HCT116 (cell line): ENCODE measurements at regions not wholly inside any gene's neighbourhood (a gene's known extent, or its start where the extent isn't known, plus 50 kb on each side); places are given as distances from the start of the nearest gene placed in this dataset.

Source experiments
- ATAC-seq: fragments of 200-7000 bp; cut with Tn5 transposase; 2 replicates; pipeline ENCODE4 v1.9.1; 2020; ENCODE audit warnings: mild to moderate bottlenecking, moderate library complexity
- BruUV-seq: library from RNA; stranded (reverse); fragments of 400-500 nt; replicated peaks from 2 replicates; lab custom pipeline; 2021; lab: Mats Ljungman, UMichigan
- CTCF ChIA-PET: fragments of 300-600 bp; sonication (Branson Sonifier 250); formaldehyde crosslinking; loops from one replicate; lab custom pipeline; 2021; ENCODE audit warnings: antibody characterized with exemption; lab: Charles Lee
- POLR2A ChIA-PET: fragments of 300-600, 350-600 bp; sonication (Branson Sonifier 250); formaldehyde crosslinking; loops from one replicate; lab custom pipeline; 2021; ENCODE audit warnings: antibody characterized with exemption; lab: Charles Lee
- RAD21 ChIA-PET, 2 experiments: fragments of 300-600 bp; sonication (Branson Sonifier 250); formaldehyde crosslinking; loops; one replicate each; lab custom pipeline; 2023; ENCODE audit warnings: low total read pairs in 2 of 2; ENCODE audit not compliant: uncharacterized antibody in 2 of 2, unreplicated experiment in 2 of 2, low non-redundant PET in 1 of 2; lab: Charles Lee
- DNase-seq: peaks from one replicate; pipeline ENCODE4 v3.0.0-alpha.2; 2010; ENCODE audit warnings: low read depth, low spot score
- H2AFZ ChIP-seq: fragments of 200-600 bp; shearing (Covaris generic), sonication (generic); 2 replicates; pipeline ENCODE4 v1.6.1; 2017; ENCODE audit warnings: low read depth, mixed run types, mixed read lengths, antibody characterized with exemption, low read length; ENCODE audit not compliant: poor library complexity, severe bottlenecking
- H3K27ac ChIP-seq: 2 replicates; pipeline ENCODE4 v1.5.1; 2012; ENCODE audit warnings: low read depth, low read length
- H3K27me3 ChIP-seq: fragments of 200-600 bp; sonication (generic); 2 replicates; pipeline ENCODE4 v1.6.1; 2016; ENCODE audit warnings: mixed run types, low read length, mixed read lengths; ENCODE audit not compliant: insufficient read depth
- H3K36me3 ChIP-seq, 2 experiments: fragments of 200-500 bp in 1 of 2; fragments of 200-600 bp in 1 of 2; sonication (Bioruptor generic) in 1 of 2; sonication (generic) in 1 of 2; 2 replicates each; pipeline versions ENCODE4 v1.5.1 to v1.6.1; 2014 to 2016; ENCODE audit warnings: low read length in 2 of 2, inconsistent platforms in 1 of 2, mixed read lengths in 1 of 2, mixed run types in 1 of 2; ENCODE audit not compliant: insufficient read depth in 2 of 2, control insufficient read depth in 1 of 2
- H3K4me1 ChIP-seq, 2 experiments: fragments of 200-600 bp in 1 of 2; sonication (generic) in 1 of 2; 2 replicates each; pipeline versions ENCODE4 v1.5.1 to v1.6.1; 2012 to 2017; ENCODE audit warnings: low read length in 2 of 2, inconsistent platforms in 1 of 2, mild to moderate bottlenecking in 1 of 2, mixed read lengths in 1 of 2, mixed run types in 1 of 2, moderate library complexity in 1 of 2; ENCODE audit not compliant: insufficient read depth in 2 of 2, control insufficient read depth in 1 of 2
- H3K4me2 ChIP-seq: fragments of 200-600 bp; sonication (generic); 2 replicates; pipeline ENCODE4 v1.6.1; 2017; ENCODE audit warnings: mixed run types, low read length, mixed read lengths
- H3K4me3 ChIP-seq, 2 experiments: fragments of 200-600 bp in 1 of 2; sonication (generic) in 1 of 2; replicated peaks in 1 of 2; 2 replicates each; pipeline ENCODE4 v1.5.1; 2011 to 2016; ENCODE audit warnings: low read length in 2 of 2, control low read depth in 1 of 2, low read depth in 1 of 2, mild to moderate bottlenecking in 1 of 2, mixed read lengths in 1 of 2, mixed run types in 1 of 2
- H3K79me2 ChIP-seq: fragments of 200-600 bp; sonication (generic); 2 replicates; pipeline ENCODE4 v1.6.1; 2017; ENCODE audit warnings: mild to moderate bottlenecking, mixed run types, low read length, moderate library complexity, mixed read lengths; ENCODE audit not compliant: insufficient read depth
- H3K9ac ChIP-seq: fragments of 200-600 bp; sonication (generic); 2 replicates; pipeline ENCODE4 v1.6.1; 2016; ENCODE audit warnings: low read length, mixed read lengths
- H3K9me2 ChIP-seq: fragments of 200-600 bp; sonication (generic), shearing (Covaris generic); 2 replicates; pipeline ENCODE4 v1.6.1; 2017; ENCODE audit warnings: mixed run types, mild to moderate bottlenecking, moderate library complexity; ENCODE audit not compliant: insufficient read depth
- H3K9me3 ChIP-seq, 2 experiments: fragments of 200-500 bp in 1 of 2; fragments of 200-600 bp in 1 of 2; sonication (Bioruptor generic) in 1 of 2; sonication (generic) in 1 of 2; 2 replicates each; pipeline ENCODE4 v1.6.1; 2014 to 2017; ENCODE audit warnings: low read length in 2 of 2, mixed read lengths in 2 of 2, inconsistent platforms in 1 of 2, low read depth in 1 of 2, mild to moderate bottlenecking in 1 of 2, mixed run types in 1 of 2, moderate library complexity in 1 of 2; ENCODE audit not compliant: control insufficient read depth in 1 of 2, insufficient read depth in 1 of 2
- H4K20me1 ChIP-seq: fragments of 200-600 bp; sonication (generic), shearing (Covaris generic); 2 replicates; pipeline ENCODE4 v1.6.1; 2017; ENCODE audit warnings: mixed run types, mild to moderate bottlenecking, moderate library complexity; ENCODE audit not compliant: insufficient read depth
- CBX3 ChIP-seq: IDR thresholded peaks from 2 replicates; pipeline ENCODE4 v1.6.1; 2012; ENCODE audit warnings: low read depth
- CEBPB ChIP-seq: IDR thresholded peaks from 2 replicates; pipeline ENCODE4 v1.6.1; 2012; ENCODE audit warnings: low read depth
- EGR1 ChIP-seq: IDR thresholded peaks from 2 replicates; pipeline ENCODE4 v1.6.1; 2012; ENCODE audit warnings: low read depth
- ELF1 ChIP-seq: IDR thresholded peaks from 2 replicates; pipeline ENCODE4 v1.6.1; 2012; ENCODE audit warnings: low read depth, borderline replicate concordance
- EZH2 ChIP-seq: fragments of 200-600 bp; sonication (generic); IDR thresholded peaks from 2 replicates; pipeline ENCODE4 v1.6.1; 2017; ENCODE audit warnings: antibody characterized with exemption, mixed run types
- EZH2phosphoT487 ChIP-seq: fragments of 200-600 bp; IDR thresholded peaks from 2 replicates; pipeline ENCODE4 v1.6.1; 2018; ENCODE audit warnings: antibody characterized with exemption, borderline replicate concordance
- JUND ChIP-seq: IDR thresholded peaks from 2 replicates; pipeline ENCODE4 v1.6.1; 2012
- POLR2AphosphoS5 ChIP-seq: IDR thresholded peaks from 2 replicates; pipeline ENCODE4 v1.6.1; 2011; ENCODE audit warnings: mild to moderate bottlenecking, low read depth, low read length, moderate library complexity
- SIN3A ChIP-seq: IDR thresholded peaks from 2 replicates; pipeline ENCODE4 v1.6.1; 2012; ENCODE audit warnings: low read depth
- TCF7L2 ChIP-seq: IDR thresholded peaks from 2 replicates; pipeline ENCODE4 v1.7.0; 2011; ENCODE audit warnings: borderline replicate concordance, inconsistent platforms; ENCODE audit not compliant: insufficient read depth, insufficient read length; ENCODE audit errors: extremely low read depth
- ZNF274 ChIP-seq: fragments of 200-500 bp; sonication (Bioruptor generic); IDR thresholded peaks from 2 replicates; pipeline ENCODE4 v1.6.1; 2014; ENCODE audit warnings: mild to moderate bottlenecking, low read depth, low read length, inconsistent platforms
- intact Hi-C: fragments of 100-400 bp; cut with micrococcal nuclease; formaldehyde crosslinking; loops from 2 replicates; pipeline ENCODE4 v1.10.0; 2022
- TF ChIP-seq, protein P1 (sequence below), 3 experiments: fragments of 200-600 bp in 1 of 3; sonication (generic) in 1 of 3; IDR thresholded peaks in 2 of 3; conservative IDR thresholded peaks in 1 of 3; 2 replicates each; pipeline ENCODE4 v1.5.1; 2012 to 2017; ENCODE audit warnings: low read depth in 2 of 3, low read length in 2 of 3, antibody characterized with exemption in 1 of 3, borderline replicate concordance in 1 of 3, control low read depth in 1 of 3, mild to moderate bottlenecking in 1 of 3, mixed read lengths in 1 of 3, mixed run types in 1 of 3, moderate library complexity in 1 of 3; ENCODE audit not compliant: insufficient read depth in 1 of 3
- TF ChIP-seq, protein P2 (sequence below): IDR thresholded peaks from 2 replicates; pipeline ENCODE4 v1.6.1; 2012
- TF ChIP-seq, protein P3 (sequence below): IDR thresholded peaks from 2 replicates; pipeline ENCODE4 v1.6.1; 2011; ENCODE audit warnings: mild to moderate bottlenecking, low read length, moderate library complexity; ENCODE audit not compliant: insufficient replicate concordance; ENCODE audit errors: extremely low read depth
- TF ChIP-seq, protein P4 (sequence below): IDR thresholded peaks from 2 replicates; pipeline ENCODE4 v1.6.1; 2012; ENCODE audit warnings: low read depth

GRCh38 chr2:228866781-228867180, 404.3 kb downstream of the PID1 start (continued):
- TF ChIP-seq CBX3 = no peak

DNA sequence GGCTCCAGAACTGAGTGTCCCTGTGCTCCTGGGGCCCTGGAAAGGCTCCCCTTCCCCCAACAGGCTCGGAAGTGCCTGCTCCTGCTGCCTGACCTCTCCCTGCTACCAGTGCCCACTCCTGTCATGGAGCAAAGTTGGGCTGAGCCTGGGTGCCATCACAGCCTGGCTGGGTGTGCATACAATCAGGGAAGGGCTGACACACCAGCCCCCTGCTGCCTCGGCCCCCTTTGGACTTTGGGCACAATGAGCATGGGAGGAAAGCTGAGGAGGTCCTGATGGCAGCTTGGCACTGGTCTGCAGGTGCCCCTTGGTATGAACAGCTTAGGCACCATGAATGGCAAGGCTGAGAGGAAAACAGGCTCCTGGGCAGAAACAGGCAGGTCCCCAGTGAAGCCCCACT, 405.0 kb downstream of the PID1 start:
- no peaks in the 10 kb centered on the region for H3K9me2 ChIP-seq
- H3K27me3 ChIP-seq = no peaks in the 10 kb centered on the region
- ChIA-PET RAD21 (no interaction called here), POLR2A (no interaction called here), CTCF (no interaction called here)
- no peak for DNase-seq
- no peak overlapping the region for H3K4me3 ChIP-seq
- H3K79me2 ChIP-seq = no peaks in the 10 kb centered on the region
- no peak overlapping the region for H3K9ac ChIP-seq
- H3K4me1 ChIP-seq = no peaks in the 10 kb centered on the region
- no peaks in the 10 kb centered on the region for H3K9me3 ChIP-seq
- H2AFZ ChIP-seq = no peak overlapping the region
- intact Hi-C loops = no loop called here
- BruUV-seq = no TSS peak
- no peaks in the 10 kb centered on the region for H3K36me3 ChIP-seq
- H3K27ac ChIP-seq = no peak overlapping the region
- H3K4me2 ChIP-seq = no peak overlapping the region
- no peak for TF ChIP-seq EZH2phosphoT487
- TF ChIP-seq, protein P1, sequence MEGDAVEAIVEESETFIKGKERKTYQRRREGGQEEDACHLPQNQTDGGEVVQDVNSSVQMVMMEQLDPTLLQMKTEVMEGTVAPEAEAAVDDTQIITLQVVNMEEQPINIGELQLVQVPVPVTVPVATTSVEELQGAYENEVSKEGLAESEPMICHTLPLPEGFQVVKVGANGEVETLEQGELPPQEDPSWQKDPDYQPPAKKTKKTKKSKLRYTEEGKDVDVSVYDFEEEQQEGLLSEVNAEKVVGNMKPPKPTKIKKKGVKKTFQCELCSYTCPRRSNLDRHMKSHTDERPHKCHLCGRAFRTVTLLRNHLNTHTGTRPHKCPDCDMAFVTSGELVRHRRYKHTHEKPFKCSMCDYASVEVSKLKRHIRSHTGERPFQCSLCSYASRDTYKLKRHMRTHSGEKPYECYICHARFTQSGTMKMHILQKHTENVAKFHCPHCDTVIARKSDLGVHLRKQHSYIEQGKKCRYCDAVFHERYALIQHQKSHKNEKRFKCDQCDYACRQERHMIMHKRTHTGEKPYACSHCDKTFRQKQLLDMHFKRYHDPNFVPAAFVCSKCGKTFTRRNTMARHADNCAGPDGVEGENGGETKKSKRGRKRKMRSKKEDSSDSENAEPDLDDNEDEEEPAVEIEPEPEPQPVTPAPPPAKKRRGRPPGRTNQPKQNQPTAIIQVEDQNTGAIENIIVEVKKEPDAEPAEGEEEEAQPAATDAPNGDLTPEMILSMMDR (IDR thresholded peaks at IDR 0.05 in 2 of 3, conservative IDR thresholded peaks at IDR 0.05 in 1 of 3; ENCODE audit: borderline replicate concordance in 1 of 3, insufficient read depth in 1 of 3, low read depth in 2 of 3, low read length in 2 of 3) = no peak
- TF ChIP-seq SIN3A = no peak
- TF ChIP-seq, protein P2, sequence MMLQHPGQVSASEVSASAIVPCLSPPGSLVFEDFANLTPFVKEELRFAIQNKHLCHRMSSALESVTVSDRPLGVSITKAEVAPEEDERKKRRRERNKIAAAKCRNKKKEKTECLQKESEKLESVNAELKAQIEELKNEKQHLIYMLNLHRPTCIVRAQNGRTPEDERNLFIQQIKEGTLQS = no peak
- no peak for TF ChIP-seq CBX3
- TF ChIP-seq CEBPB = no peak
- TF ChIP-seq POLR2AphosphoS5 = no peak
- no peak for TF ChIP-seq JUND
- TF ChIP-seq TCF7L2 = no peak
- TF ChIP-seq ZNF274 = no peak
- TF ChIP-seq EGR1 = no peak
- TF ChIP-seq, protein P3, sequence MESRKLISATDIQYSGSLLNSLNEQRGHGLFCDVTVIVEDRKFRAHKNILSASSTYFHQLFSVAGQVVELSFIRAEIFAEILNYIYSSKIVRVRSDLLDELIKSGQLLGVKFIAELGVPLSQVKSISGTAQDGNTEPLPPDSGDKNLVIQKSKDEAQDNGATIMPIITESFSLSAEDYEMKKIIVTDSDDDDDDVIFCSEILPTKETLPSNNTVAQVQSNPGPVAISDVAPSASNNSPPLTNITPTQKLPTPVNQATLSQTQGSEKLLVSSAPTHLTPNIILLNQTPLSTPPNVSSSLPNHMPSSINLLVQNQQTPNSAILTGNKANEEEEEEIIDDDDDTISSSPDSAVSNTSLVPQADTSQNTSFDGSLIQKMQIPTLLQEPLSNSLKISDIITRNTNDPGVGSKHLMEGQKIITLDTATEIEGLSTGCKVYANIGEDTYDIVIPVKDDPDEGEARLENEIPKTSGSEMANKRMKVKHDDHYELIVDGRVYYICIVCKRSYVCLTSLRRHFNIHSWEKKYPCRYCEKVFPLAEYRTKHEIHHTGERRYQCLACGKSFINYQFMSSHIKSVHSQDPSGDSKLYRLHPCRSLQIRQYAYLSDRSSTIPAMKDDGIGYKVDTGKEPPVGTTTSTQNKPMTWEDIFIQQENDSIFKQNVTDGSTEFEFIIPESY = no peak
- TF ChIP-seq, protein P4, sequence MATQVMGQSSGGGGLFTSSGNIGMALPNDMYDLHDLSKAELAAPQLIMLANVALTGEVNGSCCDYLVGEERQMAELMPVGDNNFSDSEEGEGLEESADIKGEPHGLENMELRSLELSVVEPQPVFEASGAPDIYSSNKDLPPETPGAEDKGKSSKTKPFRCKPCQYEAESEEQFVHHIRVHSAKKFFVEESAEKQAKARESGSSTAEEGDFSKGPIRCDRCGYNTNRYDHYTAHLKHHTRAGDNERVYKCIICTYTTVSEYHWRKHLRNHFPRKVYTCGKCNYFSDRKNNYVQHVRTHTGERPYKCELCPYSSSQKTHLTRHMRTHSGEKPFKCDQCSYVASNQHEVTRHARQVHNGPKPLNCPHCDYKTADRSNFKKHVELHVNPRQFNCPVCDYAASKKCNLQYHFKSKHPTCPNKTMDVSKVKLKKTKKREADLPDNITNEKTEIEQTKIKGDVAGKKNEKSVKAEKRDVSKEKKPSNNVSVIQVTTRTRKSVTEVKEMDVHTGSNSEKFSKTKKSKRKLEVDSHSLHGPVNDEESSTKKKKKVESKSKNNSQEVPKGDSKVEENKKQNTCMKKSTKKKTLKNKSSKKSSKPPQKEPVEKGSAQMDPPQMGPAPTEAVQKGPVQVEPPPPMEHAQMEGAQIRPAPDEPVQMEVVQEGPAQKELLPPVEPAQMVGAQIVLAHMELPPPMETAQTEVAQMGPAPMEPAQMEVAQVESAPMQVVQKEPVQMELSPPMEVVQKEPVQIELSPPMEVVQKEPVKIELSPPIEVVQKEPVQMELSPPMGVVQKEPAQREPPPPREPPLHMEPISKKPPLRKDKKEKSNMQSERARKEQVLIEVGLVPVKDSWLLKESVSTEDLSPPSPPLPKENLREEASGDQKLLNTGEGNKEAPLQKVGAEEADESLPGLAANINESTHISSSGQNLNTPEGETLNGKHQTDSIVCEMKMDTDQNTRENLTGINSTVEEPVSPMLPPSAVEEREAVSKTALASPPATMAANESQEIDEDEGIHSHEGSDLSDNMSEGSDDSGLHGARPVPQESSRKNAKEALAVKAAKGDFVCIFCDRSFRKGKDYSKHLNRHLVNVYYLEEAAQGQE = no peak
- no peak for TF ChIP-seq EZH2
- TF ChIP-seq ELF1 = no peak
- H4K20me1 ChIP-seq = no peaks in the 10 kb centered on the region
- no peak for ATAC-seq
